ENCODE measurements at regions not wholly inside any gene's neighbourhood (a gene's known extent, or its start where the extent isn't known, plus 50 kb on each side); places are given as distances from the start of the nearest gene placed in this dataset.

DNA sequence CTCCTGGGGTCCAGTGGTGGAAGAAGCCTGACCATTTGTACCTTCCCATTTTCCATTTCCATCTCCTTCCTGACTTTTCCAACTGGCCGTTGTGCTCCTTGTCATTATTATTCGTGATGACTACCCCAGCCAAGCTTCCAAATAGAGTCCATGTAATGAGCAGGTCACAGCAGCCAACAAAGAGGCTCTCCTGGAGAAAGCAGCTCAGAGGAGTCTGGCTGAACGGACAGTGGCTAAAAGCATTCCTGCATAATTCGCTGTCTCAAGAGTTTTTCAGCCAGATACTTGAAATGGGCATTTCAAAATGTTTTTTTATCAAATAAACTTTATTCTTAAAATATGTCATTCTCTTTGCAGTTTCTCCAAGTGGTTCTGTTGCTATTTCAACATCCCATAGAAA lies 458.6 kb downstream of the INHBA start:
- TF ChIP-seq POLR2AphosphoS5 (IDR thresholded peaks at IDR 0.05) = no peak
- TF ChIP-seq POLR2A (IDR thresholded peaks at IDR 0.05; ENCODE audit: low read depth) = no peak
- TF ChIP-seq EP300 (IDR thresholded peaks at IDR 0.05) = no peak
- no peak for TF ChIP-seq CTCF (IDR thresholded peaks at IDR 0.05)
- no peak overlapping the region for H3K27ac ChIP-seq (replicated peaks in 1 of 4)
- H3K9me3 ChIP-seq = no peaks in the 10 kb centered on the region
- H3K27me3 ChIP-seq = no peaks in the 10 kb centered on the region
- no peaks in the 10 kb centered on the region for H3K36me3 ChIP-seq
- WGBS = 84% methylated on average over 4 of the region's 4 CpGs
- H3K4me3 ChIP-seq = no peak overlapping the region
- no peaks in the 10 kb centered on the region for H3K4me1 ChIP-seq
- intact Hi-C loops (cut with DNase I) = no loop called here
- DNase-seq (ENCODE audit: extremely low spot score) = no peak

DNA sequence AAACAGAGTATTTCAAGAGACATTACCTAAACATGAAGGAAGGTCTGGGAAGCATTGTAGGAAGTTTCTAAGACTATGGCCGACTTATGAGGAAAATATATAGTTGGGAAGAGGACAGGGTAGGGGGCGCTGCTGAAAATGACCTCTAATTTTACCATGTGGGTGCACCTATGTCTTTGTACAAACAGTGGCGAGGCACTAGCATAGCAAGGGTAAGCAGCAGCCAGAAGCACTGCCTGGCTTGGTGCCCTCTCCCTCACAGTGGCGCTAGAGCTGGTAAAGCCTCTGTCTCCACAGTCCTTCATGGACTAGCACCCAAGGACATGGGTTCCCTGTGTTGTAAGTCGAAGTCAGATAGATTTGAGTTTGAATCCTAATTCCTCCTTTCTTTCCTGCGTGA lies 461.2 kb downstream of the INHBA start:
- 94% methylated on average over 6 of the region's 6 CpGs for WGBS
- Histone ChIP-seq H3K9me3 (no peaks in the 10 kb centered on the region), H3K36me3 (no peaks in the 10 kb centered on the region), H3K27ac (replicated peaks in 1 of 4) (no peak overlapping the region), H3K4me1 (no peaks in the 10 kb centered on the region), H3K4me3 (no peak overlapping the region), H3K27me3 (no peaks in the 10 kb centered on the region)
- DNase-seq (ENCODE audit: extremely low spot score) = no peak
- TF ChIP-seq POLR2A (IDR thresholded peaks at IDR 0.05; ENCODE audit: low read depth) (no peak), CTCF (IDR thresholded peaks at IDR 0.05) (no peak), POLR2AphosphoS5 (IDR thresholded peaks at IDR 0.05) (no peak), EP300 (IDR thresholded peaks at IDR 0.05) (no peak)
- intact Hi-C loops (cut with DNase I) = no loop called here

- TF ChIP-seq POLR2AphosphoS5 (IDR thresholded peaks at IDR 0.05) (no peak), POLR2A (IDR thresholded peaks at IDR 0.05; ENCODE audit: low read depth) (no peak), EP300 (IDR thresholded peaks at IDR 0.05) (no peak), CTCF (IDR thresholded peaks at IDR 0.05) (no peak)
- Histone ChIP-seq H3K4me3 (no peak overlapping the region), H3K27me3 (no peaks in the 10 kb centered on the region), H3K4me1 (no peaks in the 10 kb centered on the region), H3K36me3 (no peaks in the 10 kb centered on the region), H3K27ac (replicated peaks in 1 of 4) (no peak overlapping the region), H3K9me3 (no peaks in the 10 kb centered on the region)
- intact Hi-C loops (cut with DNase I) = no loop called here
- DNase-seq (ENCODE audit: extremely low spot score) = no peak
- WGBS = 32% methylated on average over 1 of the region's 1 CpG
Observed at GRCh38 chr7:41239596-41239995, 463.3 kb downstream of the INHBA start.

- no peak overlapping the region for H3K27ac ChIP-seq (replicated peaks in 1 of 4)
- H3K27me3 ChIP-seq = no peaks in the 10 kb centered on the region
- WGBS = 70% methylated on average over 1 of the region's 1 CpG
- no peak for TF ChIP-seq EP300 (IDR thresholded peaks at IDR 0.05)
- TF ChIP-seq POLR2AphosphoS5 (IDR thresholded peaks at IDR 0.05) = no peak
- no peak for TF ChIP-seq CTCF (IDR thresholded peaks at IDR 0.05)
- TF ChIP-seq POLR2A (IDR thresholded peaks at IDR 0.05; ENCODE audit: low read depth) = no peak
- no peak for DNase-seq (ENCODE audit: extremely low spot score)
- no peaks in the 10 kb centered on the region for H3K9me3 ChIP-seq
- intact Hi-C loops (cut with DNase I) = no loop called here
- H3K36me3 ChIP-seq = no peaks in the 10 kb centered on the region
- H3K4me1 ChIP-seq = no peaks in the 10 kb centered on the region
- H3K4me3 ChIP-seq = no peak overlapping the region
Observed at GRCh38 chr7:41238851-41239331, 464.0 kb downstream of the INHBA start.

- no peak for TF ChIP-seq EP300 (IDR thresholded peaks at IDR 0.05)
- TF ChIP-seq POLR2AphosphoS5 (IDR thresholded peaks at IDR 0.05) = no peak
- no peak for TF ChIP-seq POLR2A (IDR thresholded peaks at IDR 0.05; ENCODE audit: low read depth)
- no peak for TF ChIP-seq CTCF (IDR thresholded peaks at IDR 0.05)
- whole genome bisulfite sequencing = 97% methylated on average over 4 of the region's 4 CpGs
- intact Hi-C loops (cut with DNase I) = no loop called here
- no peaks in the 10 kb centered on the region for H3K9me3 ChIP-seq
- H3K27me3 ChIP-seq = no peaks in the 10 kb centered on the region
- H3K4me3 ChIP-seq = no peak overlapping the region
- no peaks in the 10 kb centered on the region for H3K4me1 ChIP-seq
- H3K36me3 ChIP-seq = no peaks in the 10 kb centered on the region
- DNase-seq (ENCODE audit: extremely low spot score) = no peak
- no peak overlapping the region for H3K27ac ChIP-seq (replicated peaks in 1 of 4)
Observed at GRCh38 chr7:41237956-41238355, 464.9 kb downstream of the INHBA start.
